HepG2 (cell line): ENCODE measurements at regions not wholly inside any gene's neighbourhood (a gene's known extent, or its start where the extent isn't known, plus 50 kb on each side); places are given as distances from the start of the nearest gene placed in this dataset.
A peak's percentile ranks its signal among the peaks of the same experiment; 100 is the strongest.

ENCODE experiments used
- DMAP1 ChIP-seq: IDR thresholded peaks from 2 replicates; pipeline ENCODE4 v1.6.1; 2016
- GATAD2A ChIP-seq: IDR thresholded peaks from 2 replicates; pipeline ENCODE4 v1.6.1; 2016
- MED1 ChIP-seq: sonication (generic); formaldehyde crosslinking; IDR thresholded peaks from 2 replicates; pipeline ENCODE4 v1.4.0; 2020; ENCODE audit warnings: missing genetic modification reagents
- MEIS2 ChIP-seq: sonication (generic); formaldehyde crosslinking; IDR thresholded peaks from 2 replicates; pipeline ENCODE4 v1.9.0; 2021; ENCODE audit warnings: mild to moderate bottlenecking, missing genetic modification reagents
- MIER2 ChIP-seq: IDR thresholded peaks from 2 replicates; pipeline ENCODE4 v1.6.1; 2016; ENCODE audit warnings: missing biosample characterization, missing genetic modification reagents
- MIER3 ChIP-seq: IDR thresholded peaks from 2 replicates; pipeline ENCODE4 v1.6.1; 2016; ENCODE audit warnings: missing compliant biosample characterization, borderline replicate concordance
- MYC ChIP-seq: sonication (generic); formaldehyde crosslinking; IDR thresholded peaks from 2 replicates; pipeline ENCODE4 v1.9.0; 2021; ENCODE audit warnings: missing genetic modification reagents, borderline replicate concordance
- SOX5 ChIP-seq: IDR thresholded peaks from 2 replicates; pipeline ENCODE4 v1.6.1; 2016; ENCODE audit warnings: borderline replicate concordance
- ZNF350 ChIP-seq: sonication (generic); formaldehyde crosslinking; IDR thresholded peaks from 2 replicates; pipeline ENCODE4 v1.4.0; 2020; ENCODE audit warnings: mild to moderate bottlenecking, low read depth, missing genetic modification reagents, borderline replicate concordance
- TF ChIP-seq, protein P1 (sequence below): IDR thresholded peaks from 2 replicates; pipeline ENCODE4 v1.6.1; 2016; ENCODE audit warnings: low read depth
- TF ChIP-seq, protein P2 (sequence below): sonication (generic); formaldehyde crosslinking; IDR thresholded peaks from 2 replicates; pipeline ENCODE4 v1.9.0; 2022; ENCODE audit warnings: missing genetic modification reagents, mild to moderate bottlenecking, borderline replicate concordance
- TF ChIP-seq, protein P3 (sequence below): IDR thresholded peaks from 2 replicates; pipeline ENCODE4 v1.6.1; 2018; ENCODE audit warnings: missing genetic modification reagents, mild to moderate bottlenecking, missing compliant biosample characterization
- TF ChIP-seq, protein P4 (sequence below): sonication (generic); formaldehyde crosslinking; IDR thresholded peaks from 2 replicates; pipeline ENCODE4 v1.5.0; 2020; ENCODE audit warnings: mild to moderate bottlenecking, missing genetic modification reagents, borderline replicate concordance
- TF ChIP-seq, protein P5 (sequence below): IDR thresholded peaks from 2 replicates; pipeline ENCODE4 v1.4.0; 2020; ENCODE audit warnings: mild to moderate bottlenecking, missing genetic modification reagents
- TF ChIP-seq, protein P6 (sequence below): sonication (generic); formaldehyde crosslinking; IDR thresholded peaks from 2 replicates; pipeline ENCODE4 v1.8.1; 2023; ENCODE audit warnings: missing genetic modification reagents, mild to moderate bottlenecking, borderline replicate concordance

DNA sequence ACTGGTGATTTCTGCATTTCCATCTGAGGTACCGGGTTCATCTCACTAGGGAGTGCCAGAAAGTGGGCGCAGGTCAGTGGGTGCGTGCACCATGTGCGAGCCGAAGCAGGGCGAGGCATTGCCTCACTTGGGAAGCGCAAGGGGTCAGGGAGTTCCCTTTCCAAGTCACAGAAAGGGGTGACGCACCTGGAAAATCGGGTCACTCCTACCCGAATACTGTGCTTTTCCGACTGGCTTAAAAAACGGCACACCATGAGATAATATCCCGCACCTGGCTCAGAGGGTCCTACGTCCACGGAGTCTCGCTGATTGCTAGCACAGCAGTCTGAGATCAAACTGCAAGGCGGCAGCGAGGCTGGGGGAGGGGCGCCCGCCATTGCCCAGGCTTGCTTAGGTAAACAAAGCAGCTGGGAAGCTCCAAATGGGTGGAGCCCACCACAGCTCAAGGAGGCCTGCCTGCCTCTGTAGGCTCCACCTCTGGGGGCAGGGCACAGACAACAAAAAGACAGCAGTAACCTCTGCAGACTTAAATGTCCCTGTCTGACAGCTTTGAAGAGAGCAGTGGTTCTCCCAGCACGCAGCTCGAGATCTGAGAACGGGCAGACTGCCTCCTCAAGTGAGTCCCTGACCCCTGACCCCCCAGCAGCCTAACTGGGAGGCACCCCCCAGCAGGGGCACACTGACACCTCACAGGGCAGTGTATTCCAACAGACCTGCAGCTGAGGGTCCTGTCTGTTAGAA lies 146.0 kb downstream of the IBTK start (continued):
- TF ChIP-seq, protein P1, sequence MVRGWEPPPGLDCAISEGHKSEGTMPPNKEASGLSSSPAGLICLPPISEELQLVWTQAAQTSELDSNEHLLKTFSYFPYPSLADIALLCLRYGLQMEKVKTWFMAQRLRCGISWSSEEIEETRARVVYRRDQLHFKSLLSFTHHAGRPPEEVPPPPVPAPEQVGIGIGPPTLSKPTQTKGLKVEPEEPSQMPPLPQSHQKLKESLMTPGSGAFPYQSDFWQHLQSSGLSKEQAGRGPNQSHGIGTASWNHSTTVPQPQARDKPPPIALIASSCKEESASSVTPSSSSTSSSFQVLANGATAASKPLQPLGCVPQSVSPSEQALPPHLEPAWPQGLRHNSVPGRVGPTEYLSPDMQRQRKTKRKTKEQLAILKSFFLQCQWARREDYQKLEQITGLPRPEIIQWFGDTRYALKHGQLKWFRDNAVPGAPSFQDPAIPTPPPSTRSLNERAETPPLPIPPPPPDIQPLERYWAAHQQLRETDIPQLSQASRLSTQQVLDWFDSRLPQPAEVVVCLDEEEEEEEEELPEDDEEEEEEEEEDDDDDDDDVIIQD (CRISPR knock-in tag), result 0 out of 2 replicates have a peak, but pooled peaks have one; percentile 25
- TF ChIP-seq MEIS2 (CRISPR knock-in tag) (0 out of 2 replicates have a peak, but pooled peaks have one; percentile 26), MED1 (CRISPR knock-in tag) (peak; percentile 45; the same call in 1 of the 2 replicates), GATAD2A (CRISPR knock-in tag) (0 out of 2 replicates have a peak, but pooled peaks have one; percentile 34), MIER2 (CRISPR knock-in tag) (0 out of 2 replicates have a peak, but pooled peaks have one; percentile 10), SOX5 (CRISPR knock-in tag) (0 out of 2 replicates have a peak, but pooled peaks have one; percentile 15), MYC (CRISPR knock-in tag) (peak; percentile 47; the same call in 1 of the 2 replicates), MIER3 (peak; percentile 55; the same call in 1 of the 2 replicates), ZNF350 (CRISPR knock-in tag) (0 out of 2 replicates have a peak, but pooled peaks have one; percentile 50), DMAP1 (peak; percentile 76; the same call in 1 of the 2 replicates)
- TF ChIP-seq, protein P2, sequence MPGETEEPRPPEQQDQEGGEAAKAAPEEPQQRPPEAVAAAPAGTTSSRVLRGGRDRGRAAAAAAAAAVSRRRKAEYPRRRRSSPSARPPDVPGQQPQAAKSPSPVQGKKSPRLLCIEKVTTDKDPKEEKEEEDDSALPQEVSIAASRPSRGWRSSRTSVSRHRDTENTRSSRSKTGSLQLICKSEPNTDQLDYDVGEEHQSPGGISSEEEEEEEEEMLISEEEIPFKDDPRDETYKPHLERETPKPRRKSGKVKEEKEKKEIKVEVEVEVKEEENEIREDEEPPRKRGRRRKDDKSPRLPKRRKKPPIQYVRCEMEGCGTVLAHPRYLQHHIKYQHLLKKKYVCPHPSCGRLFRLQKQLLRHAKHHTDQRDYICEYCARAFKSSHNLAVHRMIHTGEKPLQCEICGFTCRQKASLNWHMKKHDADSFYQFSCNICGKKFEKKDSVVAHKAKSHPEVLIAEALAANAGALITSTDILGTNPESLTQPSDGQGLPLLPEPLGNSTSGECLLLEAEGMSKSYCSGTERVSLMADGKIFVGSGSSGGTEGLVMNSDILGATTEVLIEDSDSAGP, result peak; percentile 33; the same call in 1 of the 2 replicates
- TF ChIP-seq, protein P3, sequence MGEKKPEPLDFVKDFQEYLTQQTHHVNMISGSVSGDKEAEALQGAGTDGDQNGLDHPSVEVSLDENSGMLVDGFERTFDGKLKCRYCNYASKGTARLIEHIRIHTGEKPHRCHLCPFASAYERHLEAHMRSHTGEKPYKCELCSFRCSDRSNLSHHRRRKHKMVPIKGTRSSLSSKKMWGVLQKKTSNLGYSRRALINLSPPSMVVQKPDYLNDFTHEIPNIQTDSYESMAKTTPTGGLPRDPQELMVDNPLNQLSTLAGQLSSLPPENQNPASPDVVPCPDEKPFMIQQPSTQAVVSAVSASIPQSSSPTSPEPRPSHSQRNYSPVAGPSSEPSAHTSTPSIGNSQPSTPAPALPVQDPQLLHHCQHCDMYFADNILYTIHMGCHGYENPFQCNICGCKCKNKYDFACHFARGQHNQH (CRISPR knock-in tag), result 0 out of 2 replicates have a peak, but pooled peaks have one; percentile 26
- TF ChIP-seq, protein P4, sequence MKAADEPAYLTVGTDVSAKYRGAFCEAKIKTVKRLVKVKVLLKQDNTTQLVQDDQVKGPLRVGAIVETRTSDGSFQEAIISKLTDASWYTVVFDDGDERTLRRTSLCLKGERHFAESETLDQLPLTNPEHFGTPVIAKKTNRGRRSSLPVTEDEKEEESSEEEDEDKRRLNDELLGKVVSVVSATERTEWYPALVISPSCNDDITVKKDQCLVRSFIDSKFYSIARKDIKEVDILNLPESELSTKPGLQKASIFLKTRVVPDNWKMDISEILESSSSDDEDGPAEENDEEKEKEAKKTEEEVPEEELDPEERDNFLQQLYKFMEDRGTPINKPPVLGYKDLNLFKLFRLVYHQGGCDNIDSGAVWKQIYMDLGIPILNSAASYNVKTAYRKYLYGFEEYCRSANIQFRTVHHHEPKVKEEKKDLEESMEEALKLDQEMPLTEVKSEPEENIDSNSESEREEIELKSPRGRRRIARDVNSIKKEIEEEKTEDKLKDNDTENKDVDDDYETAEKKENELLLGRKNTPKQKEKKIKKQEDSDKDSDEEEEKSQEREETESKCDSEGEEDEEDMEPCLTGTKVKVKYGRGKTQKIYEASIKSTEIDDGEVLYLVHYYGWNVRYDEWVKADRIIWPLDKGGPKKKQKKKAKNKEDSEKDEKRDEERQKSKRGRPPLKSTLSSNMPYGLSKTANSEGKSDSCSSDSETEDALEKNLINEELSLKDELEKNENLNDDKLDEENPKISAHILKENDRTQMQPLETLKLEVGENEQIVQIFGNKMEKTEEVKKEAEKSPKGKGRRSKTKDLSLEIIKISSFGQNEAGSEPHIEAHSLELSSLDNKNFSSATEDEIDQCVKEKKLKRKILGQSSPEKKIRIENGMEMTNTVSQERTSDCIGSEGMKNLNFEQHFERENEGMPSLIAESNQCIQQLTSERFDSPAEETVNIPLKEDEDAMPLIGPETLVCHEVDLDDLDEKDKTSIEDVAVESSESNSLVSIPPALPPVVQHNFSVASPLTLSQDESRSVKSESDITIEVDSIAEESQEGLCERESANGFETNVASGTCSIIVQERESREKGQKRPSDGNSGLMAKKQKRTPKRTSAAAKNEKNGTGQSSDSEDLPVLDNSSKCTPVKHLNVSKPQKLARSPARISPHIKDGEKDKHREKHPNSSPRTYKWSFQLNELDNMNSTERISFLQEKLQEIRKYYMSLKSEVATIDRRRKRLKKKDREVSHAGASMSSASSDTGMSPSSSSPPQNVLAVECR (CRISPR knock-in tag), result peak; percentile 36; the same call in 1 of the 2 replicates
- TF ChIP-seq, protein P5, sequence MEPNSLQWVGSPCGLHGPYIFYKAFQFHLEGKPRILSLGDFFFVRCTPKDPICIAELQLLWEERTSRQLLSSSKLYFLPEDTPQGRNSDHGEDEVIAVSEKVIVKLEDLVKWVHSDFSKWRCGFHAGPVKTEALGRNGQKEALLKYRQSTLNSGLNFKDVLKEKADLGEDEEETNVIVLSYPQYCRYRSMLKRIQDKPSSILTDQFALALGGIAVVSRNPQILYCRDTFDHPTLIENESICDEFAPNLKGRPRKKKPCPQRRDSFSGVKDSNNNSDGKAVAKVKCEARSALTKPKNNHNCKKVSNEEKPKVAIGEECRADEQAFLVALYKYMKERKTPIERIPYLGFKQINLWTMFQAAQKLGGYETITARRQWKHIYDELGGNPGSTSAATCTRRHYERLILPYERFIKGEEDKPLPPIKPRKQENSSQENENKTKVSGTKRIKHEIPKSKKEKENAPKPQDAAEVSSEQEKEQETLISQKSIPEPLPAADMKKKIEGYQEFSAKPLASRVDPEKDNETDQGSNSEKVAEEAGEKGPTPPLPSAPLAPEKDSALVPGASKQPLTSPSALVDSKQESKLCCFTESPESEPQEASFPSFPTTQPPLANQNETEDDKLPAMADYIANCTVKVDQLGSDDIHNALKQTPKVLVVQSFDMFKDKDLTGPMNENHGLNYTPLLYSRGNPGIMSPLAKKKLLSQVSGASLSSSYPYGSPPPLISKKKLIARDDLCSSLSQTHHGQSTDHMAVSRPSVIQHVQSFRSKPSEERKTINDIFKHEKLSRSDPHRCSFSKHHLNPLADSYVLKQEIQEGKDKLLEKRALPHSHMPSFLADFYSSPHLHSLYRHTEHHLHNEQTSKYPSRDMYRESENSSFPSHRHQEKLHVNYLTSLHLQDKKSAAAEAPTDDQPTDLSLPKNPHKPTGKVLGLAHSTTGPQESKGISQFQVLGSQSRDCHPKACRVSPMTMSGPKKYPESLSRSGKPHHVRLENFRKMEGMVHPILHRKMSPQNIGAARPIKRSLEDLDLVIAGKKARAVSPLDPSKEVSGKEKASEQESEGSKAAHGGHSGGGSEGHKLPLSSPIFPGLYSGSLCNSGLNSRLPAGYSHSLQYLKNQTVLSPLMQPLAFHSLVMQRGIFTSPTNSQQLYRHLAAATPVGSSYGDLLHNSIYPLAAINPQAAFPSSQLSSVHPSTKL (CRISPR knock-in tag), result peak; percentile 61
- TF ChIP-seq, protein P6, sequence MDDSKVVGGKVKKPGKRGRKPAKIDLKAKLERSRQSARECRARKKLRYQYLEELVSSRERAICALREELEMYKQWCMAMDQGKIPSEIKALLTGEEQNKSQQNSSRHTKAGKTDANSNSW (CRISPR knock-in tag), result 0 out of 2 replicates have a peak, but pooled peaks have one; percentile 32
